IMR-90 (cell line): ENCODE measurements at regions not wholly inside any gene's neighbourhood (a gene's known extent, or its start where the extent isn't known, plus 50 kb on each side); places are given as distances from the start of the nearest gene placed in this dataset.
"Not testable (repeated sequence)": the region's sequence is repeated elsewhere in the genome, so short reads cannot be mapped to it uniquely, and the experiment has no call there.

ENCODE experiments used
- ATAC-seq: fragments of 200-7000 bp; cut with Tn5 transposase; 2 replicates; pipeline ENCODE4 v1.9.1; 2020; ENCODE audit warnings: low read depth, mild to moderate bottlenecking, moderate library complexity
- BruUV-seq: library from RNA; stranded (reverse); fragments of 400-500 nt; replicated peaks from 2 replicates; lab custom pipeline; 2021; lab: Mats Ljungman, UMichigan
- CTCF ChIA-PET: fragments of 300-600 bp; formaldehyde crosslinking; extraction: SDS; loops from one replicate; lab custom pipeline; 2021; ENCODE audit warnings: antibody characterized with exemption; lab: Yijun Ruan, JAX
- POLR2A ChIA-PET: fragments of 300-600 bp; sonication (Branson Sonifier 250); formaldehyde crosslinking; loops from one replicate; lab custom pipeline; 2022; ENCODE audit warnings: antibody characterized with exemption; ENCODE audit not compliant: unreplicated experiment; lab: Charles Lee
- DNase-seq: peaks from one replicate; pipeline ENCODE4 v3.0.0; 2013
- H2AFZ ChIP-seq: replicated peaks from 2 replicates; pipeline ENCODE3; 2013; ENCODE audit warnings: low read length, mild to moderate bottlenecking; ENCODE audit not compliant: poor library complexity
- H2AK5ac ChIP-seq: 2 replicates; pipeline ENCODE4 v1.6.1; 2013; ENCODE audit warnings: low read depth, low read length, inconsistent platforms
- H2AK9ac ChIP-seq: replicated peaks from 2 replicates; pipeline ENCODE3; 2013; ENCODE audit warnings: mild to moderate bottlenecking, low read depth, low read length, moderate library complexity; ENCODE audit not compliant: poor library complexity
- H2BK120ac ChIP-seq: 2 replicates; pipeline ENCODE4 v1.6.1; 2013; ENCODE audit warnings: low read depth, low read length, inconsistent platforms
- H2BK15ac ChIP-seq: 3 replicates; pipeline ENCODE4 v1.6.1; 2013; ENCODE audit warnings: low read depth, low read length, inconsistent platforms
- H2BK20ac ChIP-seq: 2 replicates; pipeline ENCODE4 v1.6.1; 2013; ENCODE audit warnings: low read depth, mild to moderate bottlenecking, inconsistent platforms, low read length, moderate library complexity
- H2BK5ac ChIP-seq: 2 replicates; pipeline ENCODE4 v1.6.1; 2013; ENCODE audit warnings: mild to moderate bottlenecking, low read depth, low read length, inconsistent platforms; ENCODE audit not compliant: poor library complexity, severe bottlenecking
- H3K14ac ChIP-seq: replicated peaks from 2 replicates; pipeline ENCODE4 v1.6.1; 2013; ENCODE audit warnings: low read depth, low read length, inconsistent platforms
- H3K18ac ChIP-seq: 2 replicates; pipeline ENCODE4 v1.6.1; 2013; ENCODE audit warnings: low read depth, low read length, control low read depth
- H3K23ac ChIP-seq: 2 replicates; pipeline ENCODE4 v1.6.1; 2013; ENCODE audit warnings: low read depth, low read length, inconsistent platforms
- H3K27ac ChIP-seq: 2 replicates; pipeline ENCODE4 v1.5.1; 2013; ENCODE audit warnings: mild to moderate bottlenecking, control low read depth, low read length; ENCODE audit not compliant: insufficient read depth
- H3K27me3 ChIP-seq: 2 replicates; pipeline ENCODE4 v1.6.1; 2013; ENCODE audit warnings: low read length; ENCODE audit not compliant: control insufficient read depth, insufficient read depth
- H3K36me3 ChIP-seq: 2 replicates; pipeline ENCODE4 v1.6.1; 2013; ENCODE audit warnings: low read length, mixed read lengths; ENCODE audit not compliant: control insufficient read depth, insufficient read depth
- H3K4ac ChIP-seq: 2 replicates; pipeline ENCODE4 v1.6.1; 2013; ENCODE audit warnings: low read depth, low read length, inconsistent platforms
- H3K4me1 ChIP-seq: 2 replicates; pipeline ENCODE4 v1.6.1; 2013; ENCODE audit warnings: low read length, mixed read lengths; ENCODE audit not compliant: control insufficient read depth, insufficient read depth
- H3K4me2 ChIP-seq: 2 replicates; pipeline ENCODE4 v1.6.1; 2013; ENCODE audit warnings: low read depth, mild to moderate bottlenecking, control low read depth, low read length, moderate library complexity
- H3K4me3 ChIP-seq: 2 replicates; pipeline ENCODE4 v1.5.1; 2013; ENCODE audit warnings: low read depth, mild to moderate bottlenecking, control low read depth, low read length, moderate library complexity; ENCODE audit not compliant: insufficient read depth
- H3K56ac ChIP-seq: 2 replicates; pipeline ENCODE4 v1.6.1; 2013; ENCODE audit warnings: low read length, inconsistent platforms; ENCODE audit not compliant: insufficient read depth; ENCODE audit errors: extremely low read depth
- H3K79me1 ChIP-seq, 2 experiments: 2 replicates each; pipeline ENCODE4 v1.6.1; 2013; ENCODE audit warnings: low read length in 2 of 2, inconsistent platforms in 1 of 2, low read depth in 1 of 2
- H3K9ac ChIP-seq: 2 replicates; pipeline ENCODE4 v1.6.1; 2013; ENCODE audit warnings: low read depth, low read length, control low read depth
- H3K9me1 ChIP-seq: 2 replicates; pipeline ENCODE4 v1.6.1; 2013; ENCODE audit warnings: low read length, inconsistent platforms; ENCODE audit not compliant: insufficient read depth
- H3K9me3 ChIP-seq: 2 replicates; pipeline ENCODE4 v1.6.1; 2013; ENCODE audit warnings: low read length; ENCODE audit not compliant: control insufficient read depth, insufficient read depth
- H4K20me1 ChIP-seq: 2 replicates; pipeline ENCODE4 v1.6.1; 2013; ENCODE audit warnings: low read length, inconsistent platforms; ENCODE audit not compliant: insufficient read depth
- H4K5ac ChIP-seq: 2 replicates; pipeline ENCODE4 v1.6.1; 2013; ENCODE audit warnings: mild to moderate bottlenecking, low read depth, low read length, control low read depth
- H4K8ac ChIP-seq, 2 experiments: 2 replicates each; pipeline ENCODE4 v1.6.1; 2013; ENCODE audit warnings: low read depth in 2 of 2, low read length in 2 of 2, control low read depth in 1 of 2, inconsistent platforms in 1 of 2
- H4K91ac ChIP-seq: 2 replicates; pipeline ENCODE4 v1.6.1; 2013; ENCODE audit warnings: low read depth, low read length, inconsistent platforms; ENCODE audit not compliant: insufficient read depth
- WGBS, 2 experiments: methylation state at CpG; one replicate each; pipeline versions ENCODE4 v1.1.5 to v1.1.7; 2013; ENCODE audit warnings: missing lambda C conversion rate in 2 of 2; ENCODE audit not compliant: insufficient read length in 1 of 2; ENCODE audit errors: extremely low coverage in 2 of 2; 5-methylcytosine and 5-hydroxymethylcytosine counted together
- dilution Hi-C: fragments of 300-500 bp; cut with HindIII; formaldehyde crosslinking; loops from one replicate; pipeline ENCODE4 v1.14.3; 2018; ENCODE audit warnings: low sequenced_read_pairs; ENCODE audit not compliant: unreplicated experiment
- in situ Hi-C: fragments of 300-500 bp; cut with MboI; formaldehyde crosslinking; loops from 3 replicates; pipeline ENCODE4 v1.14.3; 2019; ENCODE audit warnings: low sequenced_read_pairs, inconsistent platforms, mixed read lengths
- intact Hi-C: fragments of 100-400 bp; cut with micrococcal nuclease; formaldehyde crosslinking; loops from 2 replicates; pipeline ENCODE4 v1.10.0; 2022

GRCh38 chr4:43212576-43212975 lies 320.1 kb downstream of the GRXCR1 start:
- H3K9ac ChIP-seq, H3K79me1 ChIP-seq, H2AFZ ChIP-seq, BruUV-seq, H3K4ac ChIP-seq, H3K36me3 ChIP-seq, H3K9me3 ChIP-seq, CTCF ChIA-PET, POLR2A ChIA-PET, H3K14ac ChIP-seq, H2BK120ac ChIP-seq, H3K4me2 ChIP-seq, H3K18ac ChIP-seq, H2BK20ac ChIP-seq, H3K4me1 ChIP-seq, H3K27ac ChIP-seq, H3K9me1 ChIP-seq, DNase-seq, H4K91ac ChIP-seq, H3K56ac ChIP-seq, dilution Hi-C loops, H3K23ac ChIP-seq, H4K5ac ChIP-seq, H4K20me1 ChIP-seq, intact Hi-C loops, in situ Hi-C loops, H2AK5ac ChIP-seq, H4K8ac ChIP-seq, H2BK5ac ChIP-seq, ATAC-seq, H3K4me3 ChIP-seq, H2BK15ac ChIP-seq, H3K27me3 ChIP-seq, H2AK9ac ChIP-seq: not testable (repeated sequence)
- no CpG with 5 or more reads among the region's 1 CpG for WGBS, 2 experiments
